OCI-LY3 (cell line): ENCODE measurements at regions not wholly inside any gene's neighbourhood (a gene's known extent, or its start where the extent isn't known, plus 50 kb on each side); places are given as distances from the start of the nearest gene placed in this dataset.

ENCODE experiments used
- CTCF ChIP-seq: fragments of 200-600, 300-600 bp; sonication (generic); IDR thresholded peaks from 2 replicates; pipeline ENCODE4 v1.5.1; 2014; ENCODE audit warnings: antibody characterized with exemption, low read length, low read depth
- EZH2phosphoT487 ChIP-seq: fragments of 200-600 bp; shearing (Covaris generic); IDR thresholded peaks from 2 replicates; pipeline ENCODE4 v1.6.1; 2018; ENCODE audit warnings: antibody characterized with exemption, mixed run types, low read depth

DNA sequence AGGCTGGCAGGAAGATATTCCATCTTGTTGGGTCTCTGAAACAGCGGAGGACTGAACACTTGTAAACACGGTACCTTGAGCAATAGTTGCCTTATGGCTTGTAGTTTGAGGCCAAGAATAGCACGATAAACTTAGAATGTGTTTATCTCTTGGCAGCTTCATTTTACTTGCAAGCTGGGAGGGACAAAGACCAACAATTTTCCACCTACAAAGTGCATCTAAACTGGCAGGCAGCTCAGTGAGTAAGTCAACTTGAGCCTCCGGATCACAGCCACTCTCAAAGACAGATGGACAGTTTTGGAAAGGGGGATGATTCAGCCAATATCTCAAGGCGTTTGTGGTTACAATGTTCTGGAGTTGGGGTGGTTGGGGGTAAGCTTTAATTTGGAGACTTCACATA, 652.6 kb downstream of the CETN3 start:
- TF ChIP-seq CTCF (no peak), EZH2phosphoT487 (no peak)
